Astrocyte (in vitro differentiated cells and primary cell): ENCODE measurements at regions not wholly inside any gene's neighbourhood (a gene's known extent, or its start where the extent isn't known, plus 50 kb on each side); places are given as distances from the start of the nearest gene placed in this dataset.

Experiments used
- CTCF ChIP-seq: IDR thresholded peaks from 2 replicates; pipeline ENCODE4 v1.5.1; 2011; ENCODE audit warnings: low read depth, mild to moderate bottlenecking, inconsistent platforms, low read length, moderate library complexity; ENCODE audit not compliant: insufficient read depth
- EZH2 ChIP-seq: IDR thresholded peaks from 2 replicates; pipeline ENCODE4 v1.6.1; 2012; ENCODE audit warnings: mild to moderate bottlenecking, low read length, inconsistent platforms; ENCODE audit not compliant: insufficient read depth

DNA sequence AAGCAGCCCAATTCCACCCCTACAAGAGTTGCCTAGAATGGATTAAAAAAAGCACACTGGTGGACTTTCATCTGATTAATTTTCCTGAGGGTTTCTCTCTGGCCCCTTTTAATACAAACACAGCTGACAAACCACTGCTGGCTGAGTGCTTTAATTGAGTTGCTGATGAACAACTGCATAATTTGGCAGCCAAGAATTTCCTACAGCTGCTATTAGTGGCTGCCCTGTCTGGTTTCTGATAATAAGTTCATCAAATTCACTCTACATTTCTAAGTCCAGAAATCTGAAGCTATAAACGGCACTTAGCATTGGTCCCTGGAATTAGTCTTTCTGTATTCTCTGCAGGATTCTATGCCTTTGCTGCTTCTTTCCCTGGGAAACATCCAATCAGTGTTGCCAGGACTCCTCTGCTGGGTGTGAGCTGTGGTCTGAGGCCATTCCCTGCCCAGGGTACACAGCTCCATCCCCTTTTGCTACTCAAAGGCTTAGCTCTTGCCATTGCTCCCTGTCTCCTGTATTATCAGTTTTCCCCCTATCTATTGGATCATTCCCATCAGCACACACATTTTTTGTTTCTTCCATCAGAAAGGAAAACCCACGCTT, 110.6 kb downstream of the LSM5 start:
- no peak for TF ChIP-seq CTCF
- no peak for TF ChIP-seq EZH2
